HG02885 (cell line): ENCODE measurements at regions not wholly inside any gene's neighbourhood (a gene's known extent, or its start where the extent isn't known, plus 50 kb on each side); places are given as distances from the start of the nearest gene placed in this dataset.

Source experiments
- ATAC-seq: cut with Tn5 transposase; IDR thresholded peaks from one replicate; pipeline ENCODE4 v1.9.1; 2021; ENCODE audit warnings: mild to moderate bottlenecking; ENCODE audit not compliant: unreplicated experiment, poor library complexity

DNA sequence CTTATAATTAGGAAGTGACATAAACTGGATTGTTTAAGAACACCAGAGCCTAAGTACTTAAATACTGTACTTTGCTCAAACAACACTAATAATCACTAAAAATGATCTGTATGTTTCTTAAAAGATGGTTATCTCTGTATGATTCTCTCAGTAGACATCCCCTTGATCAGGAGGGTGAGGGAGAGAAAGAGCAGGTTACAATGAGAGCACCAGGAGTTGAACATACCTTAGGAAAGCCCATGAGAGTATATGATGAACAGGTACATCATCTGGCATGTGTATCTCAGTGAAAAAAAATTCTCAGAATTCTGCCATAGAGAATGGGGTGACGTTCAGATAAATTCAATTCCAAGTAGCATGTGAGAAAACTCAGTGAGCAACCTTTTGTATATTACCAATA lies 59.9 kb upstream of the IL2 start:
- ATAC-seq = no peak

DNA sequence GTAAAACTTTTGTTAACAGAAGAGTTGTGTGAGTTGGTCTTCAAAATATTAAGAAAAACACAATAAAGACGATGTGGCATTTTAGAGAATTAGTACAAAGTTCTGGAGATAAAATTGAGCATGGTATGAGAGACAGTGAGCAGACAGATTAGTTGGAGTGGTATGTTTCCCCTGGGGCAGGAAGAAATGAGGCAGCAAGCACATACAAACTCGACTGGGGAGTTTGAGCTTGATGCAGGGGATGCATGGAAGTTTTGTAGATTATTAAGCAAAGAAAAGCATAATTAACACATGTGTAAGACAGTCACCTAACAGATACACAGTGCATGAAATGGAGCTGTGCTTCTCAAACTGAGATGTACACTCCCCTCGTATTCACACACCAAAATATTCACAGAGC lies 58.1 kb upstream of the IL2 start:
- no peak for ATAC-seq

- ATAC-seq = no peak
These were observed 55.9 kb upstream of the IL2 start for GRCh38 chr4:122512430-122512829.

DNA sequence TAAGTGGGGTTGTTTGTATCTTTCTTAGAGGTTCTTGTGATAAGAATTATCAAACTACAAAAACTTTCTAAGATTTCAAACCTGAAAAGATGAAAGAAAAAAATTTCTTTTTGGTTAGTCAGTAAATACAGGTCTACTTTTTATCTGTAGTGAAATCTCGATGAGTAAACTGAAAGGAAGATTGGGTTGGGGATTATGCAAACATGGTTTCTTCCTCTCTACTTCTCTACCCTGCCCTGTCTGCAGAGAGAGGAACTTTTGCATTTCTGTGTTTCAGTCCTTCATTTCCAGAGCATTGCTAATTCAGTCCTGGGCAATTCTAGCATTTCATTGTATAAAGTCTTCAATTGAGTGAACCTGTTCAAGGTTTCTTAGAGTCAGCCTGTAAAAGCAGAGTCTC lies 51.6 kb upstream of the IL2 start:
- no peak for ATAC-seq
